NK-92 (cell line): ENCODE measurements at regions not wholly inside any gene's neighbourhood (a gene's known extent, or its start where the extent isn't known, plus 50 kb on each side); places are given as distances from the start of the nearest gene placed in this dataset.
"Not testable (repeated sequence)": the region's sequence is repeated elsewhere in the genome, so short reads cannot be mapped to it uniquely, and the experiment has no call there.

Source experiments
- DNase-seq: peaks from one replicate; lab custom pipeline; 2025; ENCODE audit not compliant: unreplicated experiment; lab: John Stamatoyannopoulos, UW

GRCh38 chr7:65797086-65797485 lies 75.8 kb upstream of the VKORC1L1 start:
- DNase-seq = not testable (repeated sequence)

- not testable (repeated sequence) for DNase-seq
Measured at GRCh38 chr7:65797566-65797965, 75.3 kb upstream of the VKORC1L1 start.

- no peak for DNase-seq
Measured at GRCh38 chr7:65798111-65799075, 74.5 kb upstream of the VKORC1L1 start.

GRCh38 chr7:65800191-65800590 lies 72.7 kb upstream of the VKORC1L1 start:
- DNase-seq = not testable (repeated sequence)

- DNase-seq = no peak
Measured at GRCh38 chr7:65800890-65801341, 72.0 kb upstream of the VKORC1L1 start.

- no peak for DNase-seq
Measured at GRCh38 chr7:65804887-65805286, 68.0 kb upstream of the VKORC1L1 start.

GRCh38 chr7:65807067-65807466 lies 65.8 kb upstream of the VKORC1L1 start:
- not testable (repeated sequence) for DNase-seq

- no peak for DNase-seq
Measured at GRCh38 chr7:65809259-65809981, 63.5 kb upstream of the VKORC1L1 start.

GRCh38 chr7:65809982-65810288 lies 62.9 kb upstream of the VKORC1L1 start:
- DNase-seq = no peak

- no peak for DNase-seq
Measured at GRCh38 chr7:65812281-65812680, 60.6 kb upstream of the VKORC1L1 start.

GRCh38 chr7:65814556-65815167 lies 58.2 kb upstream of the VKORC1L1 start:
- not testable (repeated sequence) for DNase-seq

GRCh38 chr7:65820287-65820950 lies 52.5 kb upstream of the VKORC1L1 start:
- DNase-seq = no peak
